Testis (tissue), 2 donors: ENCODE measurements at regions not wholly inside any gene's neighbourhood (a gene's known extent, or its start where the extent isn't known, plus 50 kb on each side); places are given as distances from the start of the nearest gene placed in this dataset.
"Not testable (repeated sequence)": the region's sequence is repeated elsewhere in the genome, so short reads cannot be mapped to it uniquely, and the experiment has no call there.

Experiments used
- DNase-seq: peaks from one replicate; pipeline ENCODE4 v3.0.0-alpha.2; 2019
- H3K27ac ChIP-seq, 2 donors: fragments of 200-600 bp; sonication (generic); one replicate each; pipeline ENCODE4 v1.5.1; 2019
- H3K27me3 ChIP-seq: fragments of 200-600 bp; sonication (generic); one replicate; pipeline ENCODE4 v1.5.1; 2019
- H3K36me3 ChIP-seq: fragments of 200-600 bp; sonication (generic); one replicate; pipeline ENCODE4 v1.5.1; 2017; ENCODE audit warnings: low read depth; ENCODE audit errors: missing control alignments
- H3K4me1 ChIP-seq: fragments of 200-600 bp; sonication (generic); one replicate; pipeline ENCODE4 v1.5.1; 2019
- H3K4me3 ChIP-seq, 2 donors: fragments of 200-600 bp; sonication (generic); one replicate each; pipeline ENCODE4 v1.5.1; 2017 to 2019
- H3K9me3 ChIP-seq: fragments of 200-600 bp; sonication (generic); one replicate; pipeline ENCODE4 v1.5.1; 2017
- POLR2A ChIP-seq: fragments of 450-650 bp; IDR thresholded peaks from one replicate; pipeline ENCODE4 v1.6.1; 2017; ENCODE audit warnings: antibody characterized with exemption, mild to moderate bottlenecking, moderate library complexity
- WGBS, 2 donors: methylation state at CpG; one replicate each; pipeline ENCODE4 v1.1.5; 2018; 5-methylcytosine and 5-hydroxymethylcytosine counted together
- intact Hi-C: fragments of 100-400 bp; cut with DNase I; formaldehyde crosslinking; loops from one replicate; pipeline ENCODE4 v1.15.1; 2023; ENCODE audit warnings: low total_unique reads
- TF ChIP-seq, protein P1 (sequence below), 3 experiments: fragments of 450-650 bp in 2 of 3; fragments of 200-600 bp in 1 of 3; sonication (generic) in 1 of 3; IDR thresholded peaks; one replicate each; pipeline ENCODE4 v1.5.1; 2016 to 2019; ENCODE audit warnings: antibody characterized with exemption in 3 of 3, mild to moderate bottlenecking in 2 of 3, moderate library complexity in 1 of 3

DNA sequence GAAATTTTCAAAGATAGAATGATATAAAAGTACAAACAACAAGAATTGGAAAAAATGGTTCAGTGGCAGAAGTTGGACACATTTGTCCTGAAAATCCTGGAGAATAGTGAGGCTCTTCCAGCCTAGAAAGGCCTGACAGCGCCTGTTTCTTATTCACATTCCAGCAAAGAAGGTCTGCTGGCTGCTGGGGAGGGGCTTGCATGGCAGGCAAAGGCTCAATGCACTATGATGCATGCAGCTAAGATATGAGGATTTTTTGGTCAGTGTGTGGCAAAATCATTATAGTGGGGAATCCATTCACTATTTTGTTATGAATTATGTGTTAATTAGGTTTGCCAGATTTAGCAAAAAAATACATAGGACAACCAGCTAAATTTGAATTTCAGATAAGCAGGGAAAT is 243.9 kb upstream of the SLC30A5 start:
- Histone ChIP-seq H3K27me3 (no peaks in the 10 kb centered on the region), H3K36me3 (no peaks in the 10 kb centered on the region), H3K4me3 (no peak overlapping the region), H3K4me1 (peaks cover 4% of the 10 kb centered on the region), H3K27ac (no peak overlapping the region), H3K9me3 (no peaks in the 10 kb centered on the region)
- no peak for TF ChIP-seq POLR2A
- TF ChIP-seq, protein P1, sequence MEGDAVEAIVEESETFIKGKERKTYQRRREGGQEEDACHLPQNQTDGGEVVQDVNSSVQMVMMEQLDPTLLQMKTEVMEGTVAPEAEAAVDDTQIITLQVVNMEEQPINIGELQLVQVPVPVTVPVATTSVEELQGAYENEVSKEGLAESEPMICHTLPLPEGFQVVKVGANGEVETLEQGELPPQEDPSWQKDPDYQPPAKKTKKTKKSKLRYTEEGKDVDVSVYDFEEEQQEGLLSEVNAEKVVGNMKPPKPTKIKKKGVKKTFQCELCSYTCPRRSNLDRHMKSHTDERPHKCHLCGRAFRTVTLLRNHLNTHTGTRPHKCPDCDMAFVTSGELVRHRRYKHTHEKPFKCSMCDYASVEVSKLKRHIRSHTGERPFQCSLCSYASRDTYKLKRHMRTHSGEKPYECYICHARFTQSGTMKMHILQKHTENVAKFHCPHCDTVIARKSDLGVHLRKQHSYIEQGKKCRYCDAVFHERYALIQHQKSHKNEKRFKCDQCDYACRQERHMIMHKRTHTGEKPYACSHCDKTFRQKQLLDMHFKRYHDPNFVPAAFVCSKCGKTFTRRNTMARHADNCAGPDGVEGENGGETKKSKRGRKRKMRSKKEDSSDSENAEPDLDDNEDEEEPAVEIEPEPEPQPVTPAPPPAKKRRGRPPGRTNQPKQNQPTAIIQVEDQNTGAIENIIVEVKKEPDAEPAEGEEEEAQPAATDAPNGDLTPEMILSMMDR (IDR thresholded peaks at IDR 0.05), result no peak
- DNase-seq, result no peak
- 58 to 59% methylated on average over 1 of the region's 1 CpG for WGBS, 2 donors
- intact Hi-C loops, result no loop called here

DNA sequence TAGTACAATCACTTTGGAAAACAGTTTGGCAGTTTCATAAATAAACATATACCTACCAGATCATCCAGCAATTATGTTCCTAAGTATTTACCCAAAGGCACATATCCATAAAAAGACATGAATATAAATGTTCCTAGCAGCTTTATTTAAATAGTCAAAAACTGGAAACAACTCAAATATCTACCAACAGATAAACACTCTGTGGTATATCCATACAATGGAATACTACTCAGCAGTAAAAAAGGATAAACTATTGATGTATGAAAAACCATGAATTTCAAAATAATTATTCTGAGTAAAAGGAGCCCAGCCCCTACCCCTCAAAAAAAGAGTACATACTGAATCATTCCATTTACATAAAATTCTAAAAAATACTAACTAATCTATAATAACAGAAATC is 232.7 kb upstream of the SLC30A5 start:
- H3K36me3 ChIP-seq, result no peaks in the 10 kb centered on the region
- H3K4me3 ChIP-seq, result no peak overlapping the region
- peaks cover 4% of the 10 kb centered on the region for H3K27me3 ChIP-seq
- no peaks in the 10 kb centered on the region for H3K9me3 ChIP-seq
- no peak overlapping the region for H3K27ac ChIP-seq
- H3K4me1 ChIP-seq, result no peaks in the 10 kb centered on the region
- TF ChIP-seq, protein P1 (IDR thresholded peaks at IDR 0.05), result no peak
- no peak for TF ChIP-seq POLR2A
- intact Hi-C loops, result no loop called here
- no peak for DNase-seq

DNA sequence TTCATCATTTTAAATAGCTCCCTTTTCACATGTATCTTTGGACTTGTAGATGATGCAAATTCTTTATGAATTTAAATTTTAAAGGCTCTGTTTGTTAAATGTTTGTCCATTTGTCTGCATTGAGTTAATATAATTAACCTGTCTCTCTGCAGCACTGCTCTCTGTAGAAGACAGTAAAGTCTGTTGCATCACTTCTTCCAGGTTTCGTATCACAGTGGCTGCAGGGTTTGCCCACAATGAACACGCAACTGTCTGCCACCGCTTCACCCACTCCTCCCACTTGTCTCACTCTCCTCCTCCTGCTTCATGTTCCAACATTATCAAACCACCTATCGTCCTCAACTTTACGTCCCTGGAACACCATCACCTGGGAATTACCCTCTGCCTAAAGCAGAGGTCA is 231.3 kb upstream of the SLC30A5 start:
- H3K27ac ChIP-seq, result no peak overlapping the region
- intact Hi-C loops, result no loop called here
- peaks cover 4% of the 10 kb centered on the region for H3K27me3 ChIP-seq
- TF ChIP-seq, protein P1 (IDR thresholded peaks at IDR 0.05), result no peak
- TF ChIP-seq POLR2A, result no peak
- no peak overlapping the region for H3K4me3 ChIP-seq
- no peaks in the 10 kb centered on the region for H3K4me1 ChIP-seq
- H3K9me3 ChIP-seq, result no peaks in the 10 kb centered on the region
- WGBS, 2 donors, result 89 to 95% methylated on average over 5 of the region's 5 CpGs
- H3K36me3 ChIP-seq, result no peaks in the 10 kb centered on the region
- no peak for DNase-seq

DNA sequence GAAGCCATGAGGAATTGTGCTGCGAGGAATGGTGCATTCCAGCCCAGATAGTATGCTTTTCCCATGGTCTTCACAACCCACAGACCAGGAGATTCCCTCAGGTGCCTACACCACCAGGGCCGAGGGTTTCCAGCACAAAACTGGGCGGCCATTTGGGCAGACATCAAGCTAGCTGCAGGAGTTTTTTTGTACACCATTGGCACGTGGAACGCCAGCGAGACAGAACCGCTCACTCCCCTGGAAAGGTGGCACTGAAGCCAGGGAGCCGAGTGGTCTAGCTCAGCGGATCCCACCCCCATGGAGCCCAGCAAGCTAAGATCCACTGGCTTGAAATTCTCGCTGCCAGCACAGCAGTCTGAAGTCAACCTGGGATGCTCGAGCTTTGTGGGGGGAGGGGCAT is 228.6 kb upstream of the SLC30A5 start:
- H3K9me3 ChIP-seq, DNase-seq, H3K36me3 ChIP-seq, H3K4me1 ChIP-seq, intact Hi-C loops, H3K4me3 ChIP-seq, H3K27ac ChIP-seq, H3K27me3 ChIP-seq: not testable (repeated sequence)
- 86 to 89% methylated on average over 1 to 11 of the region's 11 CpGs for WGBS, 2 donors

DNA sequence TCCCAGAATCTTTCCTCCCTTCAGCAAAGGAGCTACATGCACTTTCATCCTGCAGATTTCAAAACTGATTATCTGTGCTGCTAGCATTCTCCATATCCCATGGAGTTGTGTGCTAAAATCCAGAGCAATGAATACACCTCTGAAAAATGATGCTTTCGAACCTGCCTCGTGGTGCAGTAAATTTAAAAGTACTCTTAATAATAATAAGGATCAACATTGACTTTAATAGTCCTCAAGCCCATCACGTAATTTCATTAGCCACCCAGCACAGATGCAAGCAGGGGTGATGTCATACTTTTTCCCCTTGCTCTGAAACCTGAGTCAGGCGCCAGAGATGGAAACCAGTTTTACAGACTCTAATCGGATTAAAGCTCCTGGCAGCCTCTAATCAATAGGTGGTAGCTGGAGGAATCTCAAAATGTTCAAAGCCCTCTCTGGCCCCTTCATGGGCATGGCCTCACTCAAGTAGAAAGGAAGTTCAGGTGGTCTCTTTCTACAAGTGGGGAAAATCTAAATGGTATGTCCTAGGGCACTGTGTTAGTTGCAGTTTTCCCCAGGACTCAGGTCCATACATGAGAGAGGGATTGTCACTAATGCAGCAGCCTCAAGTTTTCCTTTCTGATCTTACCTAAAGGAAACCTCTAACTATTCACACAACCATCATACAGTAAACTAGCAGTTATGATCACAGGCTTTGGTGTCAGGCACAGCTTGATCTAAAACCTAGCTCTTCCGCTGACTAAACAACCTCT is 221.6 kb upstream of the SLC30A5 start:
- 72 to 84% methylated on average over 6 of the region's 6 CpGs for WGBS, 2 donors
- Histone ChIP-seq H3K9me3 (no peaks in the 10 kb centered on the region), H3K36me3 (no peaks in the 10 kb centered on the region), H3K4me1 (no peaks in the 10 kb centered on the region), H3K27ac (no peak overlapping the region), H3K27me3 (no peaks in the 10 kb centered on the region), H3K4me3 (no peak overlapping the region)
- no peak for DNase-seq
- intact Hi-C loops, result no loop called here
- TF ChIP-seq POLR2A, result no peak
- TF ChIP-seq, protein P1 (IDR thresholded peaks at IDR 0.05), result no peak
